HEK293 (cell line): ENCODE measurements at regions not wholly inside any gene's neighbourhood (a gene's known extent, or its start where the extent isn't known, plus 50 kb on each side); places are given as distances from the start of the nearest gene placed in this dataset.
A peak's percentile ranks its signal among the peaks of the same experiment; 100 is the strongest.

ENCODE experiments used
- CTCF ChIA-PET: fragments of 350-600 bp; formaldehyde crosslinking; extraction: SDS; loops from one replicate; lab custom pipeline; 2021; ENCODE audit warnings: antibody characterized with exemption; lab: Yijun Ruan, JAX
- POLR2A ChIA-PET: fragments of 300-600 bp; formaldehyde crosslinking; extraction: SDS; loops from one replicate; lab custom pipeline; 2020; ENCODE audit warnings: antibody characterized with exemption, inconsistent platforms; lab: Yijun Ruan, JAX
- H3K27ac ChIP-seq: fragments of 200-500 bp; sonication (Bioruptor generic); 2 replicates; pipeline ENCODE4 v1.5.1; 2014; ENCODE audit warnings: low read depth, low read length, control low read depth, inconsistent platforms; ENCODE audit errors: extremely low read depth
- H3K36me3 ChIP-seq, 2 experiments: fragments of 200-500 bp in 1 of 2; sonication (Bioruptor generic) in 1 of 2; 1 replicate in 1 of 2; 2 replicates in 1 of 2; pipeline ENCODE4 v1.5.1; 2014 to 2017; ENCODE audit warnings: inconsistent platforms in 2 of 2, low read length in 2 of 2; ENCODE audit not compliant: control insufficient read depth in 2 of 2, insufficient read depth in 1 of 2
- H3K4me1 ChIP-seq: fragments of 200-500 bp; sonication (Bioruptor generic); 2 replicates; pipeline ENCODE4 v1.5.1; 2014; ENCODE audit warnings: mild to moderate bottlenecking, low read length, inconsistent platforms; ENCODE audit not compliant: control insufficient read depth, insufficient read depth
- H3K4me3 ChIP-seq: 2 replicates; pipeline ENCODE4 v1.5.1; 2011; ENCODE audit warnings: low read depth, mild to moderate bottlenecking, control low read depth, low read length, moderate library complexity
- H3K9me3 ChIP-seq: fragments of 200-500 bp; sonication (Bioruptor generic); 2 replicates; pipeline ENCODE4 v1.5.1; 2014; ENCODE audit warnings: low read depth, low read length, inconsistent platforms; ENCODE audit not compliant: control insufficient read depth, insufficient read depth
- EGR2 ChIP-seq: fragments of 450-650 bp; formaldehyde crosslinking; IDR thresholded peaks from 2 replicates; pipeline ENCODE4 v1.5.1; 2016; ENCODE audit warnings: low read depth, missing biosample characterization, missing genetic modification characterization
- GLIS1 ChIP-seq: fragments of 450-650 bp; formaldehyde crosslinking; IDR thresholded peaks from 2 replicates; pipeline ENCODE4 v1.5.1; 2016; ENCODE audit warnings: missing biosample characterization, missing genetic modification characterization
- HOXC10 ChIP-seq: sonication (generic); formaldehyde crosslinking; IDR thresholded peaks from 2 replicates; pipeline ENCODE4 v1.8.1; 2023; ENCODE audit warnings: mild to moderate bottlenecking, missing genetic modification reagents
- OVOL3 ChIP-seq: fragments of 450-650 bp; formaldehyde crosslinking; IDR thresholded peaks from 2 replicates; pipeline ENCODE4 v1.5.1; 2016; ENCODE audit warnings: missing biosample characterization, missing genetic modification characterization
- REPIN1 ChIP-seq: fragments of 450-650 bp; formaldehyde crosslinking; IDR thresholded peaks from 2 replicates; pipeline ENCODE4 v1.5.1; 2017; ENCODE audit warnings: missing biosample characterization, missing genetic modification characterization, low read depth
- SCRT1 ChIP-seq: fragments of 450-650 bp; formaldehyde crosslinking; IDR thresholded peaks from 2 replicates; pipeline ENCODE4 v1.5.1; 2016; ENCODE audit warnings: missing biosample characterization, missing genetic modification characterization, borderline replicate concordance
- SCRT2 ChIP-seq: fragments of 450-650 bp; formaldehyde crosslinking; IDR thresholded peaks from 2 replicates; pipeline ENCODE4 v1.5.1; 2016; ENCODE audit warnings: missing biosample characterization, missing genetic modification characterization
- SP2 ChIP-seq: fragments of 450-650 bp; formaldehyde crosslinking; IDR thresholded peaks from 2 replicates; pipeline ENCODE4 v1.5.1; 2016; ENCODE audit warnings: missing biosample characterization, missing genetic modification characterization
- TCF7L2 ChIP-seq: IDR thresholded peaks from 2 replicates; pipeline ENCODE4 v1.6.1; 2011; ENCODE audit warnings: low read depth, mild to moderate bottlenecking, inconsistent platforms, low read length, moderate library complexity, borderline replicate concordance
- TRIM28 ChIP-seq: IDR thresholded peaks from 2 replicates; pipeline ENCODE4 v1.6.1; 2011; ENCODE audit warnings: low read length, control low read depth, borderline replicate concordance
- WT1 ChIP-seq: fragments of 450-650 bp; formaldehyde crosslinking; IDR thresholded peaks from 2 replicates; pipeline ENCODE4 v1.5.1; 2016; ENCODE audit warnings: missing biosample characterization, missing genetic modification characterization
- YY1 ChIP-seq: fragments of 450-650 bp; formaldehyde crosslinking; IDR thresholded peaks from 2 replicates; pipeline ENCODE4 v1.5.1; 2018; ENCODE audit warnings: missing biosample characterization, missing genetic modification characterization
- ZFHX2 ChIP-seq: fragments of 450-650 bp; formaldehyde crosslinking; conservative IDR thresholded peaks from 2 replicates; pipeline ENCODE4 v1.5.1; 2016; ENCODE audit warnings: missing biosample characterization, missing genetic modification characterization
- ZIC2 ChIP-seq: fragments of 450-650 bp; formaldehyde crosslinking; IDR thresholded peaks from 2 replicates; pipeline ENCODE4 v1.5.1; 2016; ENCODE audit warnings: missing biosample characterization, missing genetic modification characterization
- ZNF114 ChIP-seq: fragments of 450-650 bp; formaldehyde crosslinking; IDR thresholded peaks from 2 replicates; pipeline ENCODE4 v1.5.0; 2017; ENCODE audit warnings: missing biosample characterization, missing genetic modification characterization
- ZNF146 ChIP-seq: fragments of 450-650 bp; formaldehyde crosslinking; IDR thresholded peaks from 2 replicates; pipeline ENCODE4 v1.5.1; 2016; ENCODE audit warnings: missing biosample characterization, missing genetic modification characterization
- ZNF23 ChIP-seq: fragments of 450-650 bp; formaldehyde crosslinking; IDR thresholded peaks from 2 replicates; pipeline ENCODE4 v1.5.1; 2016; ENCODE audit warnings: missing biosample characterization, missing genetic modification characterization, borderline replicate concordance
- ZNF292 ChIP-seq: fragments of 450-650 bp; formaldehyde crosslinking; IDR thresholded peaks from 2 replicates; pipeline ENCODE4 v1.5.1; 2016; ENCODE audit warnings: low read depth, missing biosample characterization, missing genetic modification characterization, borderline replicate concordance
- ZNF302 ChIP-seq: fragments of 450-650 bp; formaldehyde crosslinking; IDR thresholded peaks from 2 replicates; pipeline ENCODE4 v1.5.1; 2016; ENCODE audit warnings: missing biosample characterization, missing genetic modification characterization, low read depth
- ZNF423 ChIP-seq: fragments of 450-650 bp; formaldehyde crosslinking; IDR thresholded peaks from 2 replicates; pipeline ENCODE4 v1.5.1; 2016; ENCODE audit warnings: missing biosample characterization, missing genetic modification characterization
- ZNF473 ChIP-seq: fragments of 450-650 bp; formaldehyde crosslinking; IDR thresholded peaks from 2 replicates; pipeline ENCODE4 v1.5.1; 2017; ENCODE audit warnings: missing biosample characterization, missing genetic modification characterization
- ZNF571 ChIP-seq: fragments of 450-650 bp; formaldehyde crosslinking; IDR thresholded peaks from 2 replicates; pipeline ENCODE4 v1.5.0; 2017; ENCODE audit warnings: missing biosample characterization, missing genetic modification characterization
- ZNF621 ChIP-seq: fragments of 450-650 bp; formaldehyde crosslinking; IDR thresholded peaks from 2 replicates; pipeline ENCODE4 v1.5.1; 2017; ENCODE audit warnings: missing biosample characterization, missing genetic modification characterization
- ZNF623 ChIP-seq: fragments of 450-650 bp; formaldehyde crosslinking; IDR thresholded peaks from 2 replicates; pipeline ENCODE4 v1.5.1; 2016; ENCODE audit warnings: missing biosample characterization, missing genetic modification characterization
- ZNF624 ChIP-seq: fragments of 450-650 bp; formaldehyde crosslinking; IDR thresholded peaks from 2 replicates; pipeline ENCODE4 v1.5.1; 2017; ENCODE audit warnings: missing biosample characterization, missing genetic modification characterization
- ZNF626 ChIP-seq: fragments of 450-650 bp; sonication (Bioruptor Pico); formaldehyde crosslinking; IDR thresholded peaks from 2 replicates; pipeline ENCODE4 v1.5.1; 2018; ENCODE audit warnings: missing biosample characterization, missing genetic modification characterization, inconsistent platforms
- ZNF654 ChIP-seq: fragments of 450-650 bp; formaldehyde crosslinking; IDR thresholded peaks from 2 replicates; pipeline ENCODE4 v1.5.1; 2016; ENCODE audit warnings: low read depth, missing biosample characterization, missing genetic modification characterization
- ZNF660 ChIP-seq: fragments of 450-650 bp; IDR thresholded peaks from 2 replicates; pipeline ENCODE4 v1.5.1; 2018; ENCODE audit warnings: missing biosample characterization, mild to moderate bottlenecking, missing genetic modification characterization
- ZNF701 ChIP-seq: fragments of 450-650 bp; formaldehyde crosslinking; IDR thresholded peaks from 2 replicates; pipeline ENCODE4 v1.5.1; 2016; ENCODE audit warnings: missing biosample characterization, missing genetic modification characterization
- ZNF704 ChIP-seq: fragments of 450-650 bp; formaldehyde crosslinking; IDR thresholded peaks from 2 replicates; pipeline ENCODE4 v1.5.1; 2016; ENCODE audit warnings: missing biosample characterization, missing genetic modification characterization
- ZNF792 ChIP-seq: fragments of 450-650 bp; formaldehyde crosslinking; IDR thresholded peaks from 2 replicates; pipeline ENCODE4 v1.5.1; 2016; ENCODE audit warnings: missing biosample characterization, missing genetic modification characterization
- ZNF830 ChIP-seq: fragments of 450-650 bp; IDR thresholded peaks from 2 replicates; pipeline ENCODE4 v1.5.0; 2018; ENCODE audit warnings: missing biosample characterization, missing genetic modification characterization, low read depth, mild to moderate bottlenecking, moderate library complexity
- ZNF837 ChIP-seq: fragments of 450-650 bp; formaldehyde crosslinking; IDR thresholded peaks from 2 replicates; pipeline ENCODE4 v1.5.1; 2016; ENCODE audit warnings: missing biosample characterization, missing genetic modification characterization
- ZXDB ChIP-seq: fragments of 450-650 bp; formaldehyde crosslinking; IDR thresholded peaks from 2 replicates; pipeline ENCODE4 v1.5.1; 2016; ENCODE audit warnings: missing biosample characterization, missing genetic modification characterization

- Histone ChIP-seq H3K4me3 (no peak overlapping the region), H3K36me3 (no peaks in the 10 kb centered on the region), H3K4me1 (peaks cover 4% of the 10 kb centered on the region; the same call in 1 of the 2 replicates), H3K27ac (no peak overlapping the region), H3K9me3 (no peaks in the 10 kb centered on the region)
- ChIA-PET POLR2A (no interaction called here), CTCF (no interaction called here)
- TF ChIP-seq ZNF114 (tag by site-specific recombination) (no peak), ZNF571 (tag by site-specific recombination) (no peak), ZNF302 (no peak), ZNF654 (tag by site-specific recombination) (no peak), REPIN1 (tag by site-specific recombination) (no peak), ZNF423 (tag by site-specific recombination) (no peak), ZNF292 (no peak), ZNF792 (tag by site-specific recombination) (no peak), ZNF621 (tag by site-specific recombination) (no peak), SP2 (tag by site-specific recombination) (no peak), EGR2 (no peak), ZNF23 (tag by site-specific recombination) (no peak), SCRT1 (tag by site-specific recombination) (no peak), ZNF624 (tag by site-specific recombination) (no peak), ZNF146 (no peak)
Measured at GRCh38 chr6:114945392-114945791, 602.6 kb upstream of the HS3ST5 start.

- Histone ChIP-seq H3K36me3 (no peaks in the 10 kb centered on the region), H3K4me3 (no peak overlapping the region), H3K4me1 (peaks cover 4% of the 10 kb centered on the region; the same call in 1 of the 2 replicates), H3K27ac (no peak overlapping the region), H3K9me3 (no peaks in the 10 kb centered on the region)
- ChIA-PET POLR2A (no interaction called here), CTCF (no interaction called here)
- TF ChIP-seq ZIC2 (peak; percentile 72), ZFHX2 (no peak), ZNF830 (tag by site-specific recombination) (no peak), ZNF626 (tag by site-specific recombination) (no peak), ZNF704 (no peak), ZNF473 (tag by site-specific recombination) (no peak), ZNF837 (tag by site-specific recombination) (no peak), YY1 (tag by site-specific recombination) (no peak), WT1 (tag by site-specific recombination) (peak; percentile 97), ZNF623 (tag by site-specific recombination) (no peak), ZNF660 (0 out of 2 replicates have a peak, but pooled peaks have one; percentile 27), SCRT2 (tag by site-specific recombination) (no peak), TCF7L2 (peak; percentile 95), TRIM28 (peak; percentile 82), HOXC10 (CRISPR knock-in tag) (no peak), ZNF701 (no peak), OVOL3 (tag by site-specific recombination) (no peak), GLIS1 (peak; percentile 32; the same call in 1 of the 2 replicates), ZXDB (tag by site-specific recombination) (no peak)
Measured at GRCh38 chr6:114941078-114941477, 598.3 kb upstream of the HS3ST5 start.
